ENCODE measurements at regions not wholly inside any gene's neighbourhood (a gene's known extent, or its start where the extent isn't known, plus 50 kb on each side); places are given as distances from the start of the nearest gene placed in this dataset.
"Not testable (repeated sequence)": the region's sequence is repeated elsewhere in the genome, so short reads cannot be mapped to it uniquely, and the experiment has no call there.

GRCh38 chr16:25542306-25542705 is 149.5 kb upstream of the HS3ST4 start:
- Histone ChIP-seq H3K27ac (replicated peaks in 1 of 4) (no peak overlapping the region), H3K36me3 (no peaks in the 10 kb centered on the region), H3K27me3 (no peaks in the 10 kb centered on the region), H3K9me3 (no peaks in the 10 kb centered on the region), H3K4me1 (no peaks in the 10 kb centered on the region), H3K4me3 (no peak overlapping the region)
- no peak for TF ChIP-seq POLR2A (IDR thresholded peaks at IDR 0.05; ENCODE audit: low read depth)
- no peak for TF ChIP-seq CTCF (IDR thresholded peaks at IDR 0.05)
- TF ChIP-seq EP300 (IDR thresholded peaks at IDR 0.05): no peak
- no peak for TF ChIP-seq POLR2AphosphoS5 (IDR thresholded peaks at IDR 0.05)
- 75% methylated on average over 3 of the region's 3 CpGs for WGBS
- intact Hi-C loops (cut with DNase I): no loop called here
- peak; percentile 29 for DNase-seq (ENCODE audit: extremely low spot score)

- not testable (repeated sequence) for H3K27me3 ChIP-seq; H3K9me3 ChIP-seq; H3K4me3 ChIP-seq; DNase-seq (ENCODE audit: extremely low spot score); H3K27ac ChIP-seq (replicated peaks in 1 of 4); H3K4me1 ChIP-seq; H3K36me3 ChIP-seq
- 84% methylated on average over 12 of the region's 12 CpGs for WGBS
- intact Hi-C loops (cut with DNase I): loop anchor here (10.0 kb wide), 1 partner anchor 55 kb away; no protein-coding TSS in a partner anchor
Observed at GRCh38 chr16:25539767-25540166, 152.0 kb upstream of the HS3ST4 start.

- intact Hi-C loops (cut with DNase I): no loop called here
- Histone ChIP-seq H3K4me3 (no peak overlapping the region), H3K27me3 (no peaks in the 10 kb centered on the region), H3K9me3 (no peaks in the 10 kb centered on the region), H3K27ac (replicated peaks in 1 of 4) (no peak overlapping the region), H3K36me3 (no peaks in the 10 kb centered on the region), H3K4me1 (no peaks in the 10 kb centered on the region)
- TF ChIP-seq EP300 (IDR thresholded peaks at IDR 0.05) (no peak), POLR2A (IDR thresholded peaks at IDR 0.05; ENCODE audit: low read depth) (no peak)
- DNase-seq (ENCODE audit: extremely low spot score): no peak
- WGBS: 81% methylated on average over 6 of the region's 6 CpGs
Observed at GRCh38 chr16:25523183-25523582, 168.6 kb upstream of the HS3ST4 start.

- Histone ChIP-seq H3K36me3 (no peaks in the 10 kb centered on the region), H3K27ac (replicated peaks in 1 of 4) (no peak overlapping the region), H3K27me3 (no peaks in the 10 kb centered on the region), H3K4me3 (no peak overlapping the region), H3K4me1 (no peaks in the 10 kb centered on the region), H3K9me3 (peaks cover 0 to 4% (median 0%) of the 10 kb centered on the region in 4 donors)
- no peak for DNase-seq (ENCODE audit: extremely low spot score)
- TF ChIP-seq POLR2AphosphoS5 (IDR thresholded peaks at IDR 0.05) (no peak), CTCF (IDR thresholded peaks at IDR 0.05) (no peak), POLR2A (IDR thresholded peaks at IDR 0.05; ENCODE audit: low read depth) (no peak), EP300 (IDR thresholded peaks at IDR 0.05) (no peak)
- intact Hi-C loops (cut with DNase I): no loop called here
Observed at GRCh38 chr16:25512041-25512440, 179.7 kb upstream of the HS3ST4 start.

- no peaks in the 10 kb centered on the region for H3K4me1 ChIP-seq
- H3K27me3 ChIP-seq: no peaks in the 10 kb centered on the region
- WGBS: 58% methylated on average over 1 of the region's 1 CpG
- intact Hi-C loops (cut with DNase I): no loop called here
- DNase-seq (ENCODE audit: extremely low spot score): no peak
- no peaks in the 10 kb centered on the region for H3K9me3 ChIP-seq
- H3K36me3 ChIP-seq: no peaks in the 10 kb centered on the region
- H3K4me3 ChIP-seq: no peak overlapping the region
- TF ChIP-seq CTCF (IDR thresholded peaks at IDR 0.05): no peak
- TF ChIP-seq POLR2A (IDR thresholded peaks at IDR 0.05; ENCODE audit: low read depth): no peak
- no peak for TF ChIP-seq EP300 (IDR thresholded peaks at IDR 0.05)
- TF ChIP-seq POLR2AphosphoS5 (IDR thresholded peaks at IDR 0.05): no peak
- no peak overlapping the region for H3K27ac ChIP-seq (replicated peaks in 1 of 4)
Observed at GRCh38 chr16:25509456-25509855, 182.3 kb upstream of the HS3ST4 start.

GRCh38 chr16:25501530-25502255 is 190.1 kb upstream of the HS3ST4 start:
- H3K27me3 ChIP-seq: no peaks in the 10 kb centered on the region
- 63% methylated on average over 3 of the region's 3 CpGs for WGBS
- no peak for DNase-seq (ENCODE audit: extremely low spot score)
- no peak overlapping the region for H3K27ac ChIP-seq (replicated peaks in 1 of 4)
- intact Hi-C loops (cut with DNase I): no loop called here
- H3K9me3 ChIP-seq: no peaks in the 10 kb centered on the region
- no peaks in the 10 kb centered on the region for H3K4me1 ChIP-seq
- H3K4me3 ChIP-seq: no peak overlapping the region
- TF ChIP-seq POLR2A (IDR thresholded peaks at IDR 0.05; ENCODE audit: low read depth) (no peak), EP300 (IDR thresholded peaks at IDR 0.05) (no peak), POLR2AphosphoS5 (IDR thresholded peaks at IDR 0.05) (no peak), CTCF (IDR thresholded peaks at IDR 0.05) (no peak)
- no peaks in the 10 kb centered on the region for H3K36me3 ChIP-seq
